Pancreas (tissue), 10 donors: ENCODE measurements at regions not wholly inside any gene's neighbourhood (a gene's known extent, or its start where the extent isn't known, plus 50 kb on each side); places are given as distances from the start of the nearest gene placed in this dataset.
A peak's percentile ranks its signal among the peaks of the same experiment; 100 is the strongest.

ENCODE experiments used
- ATAC-seq, 4 donors: fragments of 200-7000 bp; cut with Tn5 transposase; one replicate each; pipeline versions ENCODE4 v1.8.0 to v1.9.1; 2020; ENCODE audit warnings: mild to moderate bottlenecking in 4 of 4, moderate library complexity in 4 of 4
- DNase-seq, 6 donors: peaks; one replicate each; pipeline ENCODE4 v3.0.0-alpha.2; 2020
- FAIRE-seq: peaks from 2 replicates; lab custom pipeline; 2012; peaks lifted over from hg19 to GRCh38; lab: Jason Lieb, UNC
- H3K27ac ChIP-seq, 4 donors: fragments of 200-600 bp; sonication (generic); 1 replicate in 3 of 4; 2 replicates in 1 of 4; pipeline versions ENCODE4 v1.5.0 to v1.8.0; 2020
- H3K27me3 ChIP-seq, 4 donors: fragments of 200-600 bp; one replicate each; pipeline ENCODE4 v1.8.0; 2021
- H3K36me3 ChIP-seq, 3 donors: fragments of 200-600 bp; sonication (generic) in 1 of 3; one replicate each; pipeline versions ENCODE4 v1.5.0 to v1.8.0; 2020 to 2021
- H3K4me1 ChIP-seq, 3 donors: fragments of 200-600 bp; one replicate each; pipeline ENCODE4 v1.8.0; 2021
- H3K4me3 ChIP-seq, 4 donors: fragments of 200-600 bp; sonication (generic) in 2 of 4; one replicate each; pipeline versions ENCODE4 v1.5.0 to v1.8.0; 2020 to 2021
- H3K9me3 ChIP-seq, 4 donors: fragments of 200-600 bp; one replicate each; pipeline ENCODE4 v1.8.0; 2021
- WGBS, 2 donors: extraction: QIAGEN DNeasy Blood & Tissue Kit; methylation state at CpG; one replicate each; pipeline ENCODE4 v1.1.7; 2013; 5-methylcytosine and 5-hydroxymethylcytosine counted together
- intact Hi-C, 3 donors: fragments of 100-400 bp; cut with DNase I; formaldehyde crosslinking; loops; one replicate each; pipeline versions ENCODE4 v1.11.1 to v1.14.2; 2022
- TF ChIP-seq, protein P1 (sequence below), 4 donors: fragments of 200-600 bp; sonication (generic) in 3 of 4; IDR thresholded peaks; one replicate each; pipeline versions ENCODE4 v1.5.0 to v1.8.0; 2021; ENCODE audit warnings: antibody characterized with exemption in 4 of 4
- donor health status: healthy with polysubstance abuse.
- donor health status: DM: no; HTN: no; CAD: no; lungs with moderate emphysema.
- donor health status: DM: no; HTN: no; CAD: no.
- donor health status: control.
- donor health status: control.
- donor health status: Bipolar disorder and iron deficiency.
- donor health status: DM: yes; HTN: yes; CAD: no.
- donor health status: DM: no; HTN: no; CAD: no.
- donor health status: DM: no; HTN: no; CAD: no.
- donor health status: DM: yes; HTN: yes; CAD: no.

DNA sequence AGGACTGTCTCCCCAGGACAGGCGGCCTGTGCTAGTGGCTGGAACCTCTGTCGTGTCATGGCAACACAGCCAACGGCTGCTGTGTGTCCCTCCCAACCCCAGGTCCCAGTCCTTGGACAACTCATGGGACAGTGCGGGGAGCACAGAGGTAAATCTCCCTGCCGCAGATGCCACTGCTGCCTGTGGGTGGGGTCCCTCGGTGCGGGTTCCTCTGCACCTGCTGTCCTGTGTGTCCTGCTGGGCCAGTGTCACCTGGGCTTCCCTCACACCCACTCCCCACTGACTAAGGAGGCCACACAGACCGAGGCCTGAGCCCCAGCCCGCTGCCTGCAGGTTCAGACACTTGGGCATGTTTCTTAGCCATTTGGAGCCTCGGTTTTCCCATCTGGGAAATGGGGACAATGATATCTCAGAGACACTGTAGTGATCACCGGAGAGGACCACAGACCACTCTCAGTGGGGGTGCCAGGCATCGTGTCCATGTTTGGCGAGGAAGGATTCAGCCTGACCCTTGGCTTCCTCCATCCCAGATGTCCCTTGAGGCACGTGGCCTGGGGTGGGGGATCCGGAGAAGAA, 96.5 kb downstream of the SIK1 start:
- Histone ChIP-seq H3K4me3 (no peak overlapping the region), H3K9me3 (no peaks in the 10 kb centered on the region), H3K27me3 (no peaks in the 10 kb centered on the region), H3K36me3 (no peaks in the 10 kb centered on the region), H3K27ac (no peak overlapping the region), H3K4me1 (peaks cover 0 to 3% (median 0%) of the 10 kb centered on the region in 3 donors)
- ATAC-seq (no peak), FAIRE-seq (no peak), DNase-seq (peak in 1 of 6 donors; percentile 45)
- 82 to 84% methylated on average over 15 of the region's 15 CpGs for WGBS, 2 donors
- TF ChIP-seq, protein P1, sequence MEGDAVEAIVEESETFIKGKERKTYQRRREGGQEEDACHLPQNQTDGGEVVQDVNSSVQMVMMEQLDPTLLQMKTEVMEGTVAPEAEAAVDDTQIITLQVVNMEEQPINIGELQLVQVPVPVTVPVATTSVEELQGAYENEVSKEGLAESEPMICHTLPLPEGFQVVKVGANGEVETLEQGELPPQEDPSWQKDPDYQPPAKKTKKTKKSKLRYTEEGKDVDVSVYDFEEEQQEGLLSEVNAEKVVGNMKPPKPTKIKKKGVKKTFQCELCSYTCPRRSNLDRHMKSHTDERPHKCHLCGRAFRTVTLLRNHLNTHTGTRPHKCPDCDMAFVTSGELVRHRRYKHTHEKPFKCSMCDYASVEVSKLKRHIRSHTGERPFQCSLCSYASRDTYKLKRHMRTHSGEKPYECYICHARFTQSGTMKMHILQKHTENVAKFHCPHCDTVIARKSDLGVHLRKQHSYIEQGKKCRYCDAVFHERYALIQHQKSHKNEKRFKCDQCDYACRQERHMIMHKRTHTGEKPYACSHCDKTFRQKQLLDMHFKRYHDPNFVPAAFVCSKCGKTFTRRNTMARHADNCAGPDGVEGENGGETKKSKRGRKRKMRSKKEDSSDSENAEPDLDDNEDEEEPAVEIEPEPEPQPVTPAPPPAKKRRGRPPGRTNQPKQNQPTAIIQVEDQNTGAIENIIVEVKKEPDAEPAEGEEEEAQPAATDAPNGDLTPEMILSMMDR (IDR thresholded peaks at IDR 0.05): no peak
- intact Hi-C loops: no loop called here

DNA sequence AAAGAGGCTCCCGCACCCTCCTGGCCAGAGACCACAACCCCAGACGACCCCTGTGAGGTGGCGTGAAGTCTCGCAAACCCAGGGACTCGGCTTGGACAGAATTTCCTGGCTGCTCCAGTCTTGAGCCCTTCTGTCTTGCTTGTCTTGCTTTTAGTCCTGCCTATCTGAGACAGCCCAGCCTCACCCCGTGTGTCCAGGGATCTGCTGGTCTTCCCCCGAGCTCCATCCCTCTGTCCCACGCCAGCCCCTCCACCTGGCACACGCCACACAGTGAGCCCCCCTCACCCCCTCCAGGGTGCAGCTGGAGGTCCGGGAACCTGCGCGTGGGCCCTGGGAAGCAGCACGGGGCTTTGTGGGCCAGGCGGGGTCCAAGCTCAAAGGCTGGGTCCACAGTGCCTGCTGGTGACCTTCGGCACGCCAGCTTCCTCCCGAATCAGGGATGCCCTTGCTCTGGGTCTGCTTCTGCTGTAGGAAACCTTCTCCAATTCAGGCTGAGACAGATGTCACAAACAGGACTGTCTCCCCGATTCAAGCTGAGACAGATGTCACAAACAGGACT, 97.1 kb downstream of the SIK1 start:
- Histone ChIP-seq H3K4me1 (peaks cover 0 to 3% (median 0%) of the 10 kb centered on the region in 3 donors), H3K27me3 (no peaks in the 10 kb centered on the region), H3K27ac (no peak overlapping the region), H3K4me3 (no peak overlapping the region), H3K9me3 (no peaks in the 10 kb centered on the region), H3K36me3 (no peaks in the 10 kb centered on the region)
- FAIRE-seq (no peak), ATAC-seq (no peak), DNase-seq (peak in 1 of 6 donors; percentile 47)
- TF ChIP-seq, protein P1 (IDR thresholded peaks at IDR 0.05): no peak
- intact Hi-C loops: no loop called here
- WGBS, 2 donors: 76 to 79% methylated on average over 18 of the region's 18 CpGs

DNA sequence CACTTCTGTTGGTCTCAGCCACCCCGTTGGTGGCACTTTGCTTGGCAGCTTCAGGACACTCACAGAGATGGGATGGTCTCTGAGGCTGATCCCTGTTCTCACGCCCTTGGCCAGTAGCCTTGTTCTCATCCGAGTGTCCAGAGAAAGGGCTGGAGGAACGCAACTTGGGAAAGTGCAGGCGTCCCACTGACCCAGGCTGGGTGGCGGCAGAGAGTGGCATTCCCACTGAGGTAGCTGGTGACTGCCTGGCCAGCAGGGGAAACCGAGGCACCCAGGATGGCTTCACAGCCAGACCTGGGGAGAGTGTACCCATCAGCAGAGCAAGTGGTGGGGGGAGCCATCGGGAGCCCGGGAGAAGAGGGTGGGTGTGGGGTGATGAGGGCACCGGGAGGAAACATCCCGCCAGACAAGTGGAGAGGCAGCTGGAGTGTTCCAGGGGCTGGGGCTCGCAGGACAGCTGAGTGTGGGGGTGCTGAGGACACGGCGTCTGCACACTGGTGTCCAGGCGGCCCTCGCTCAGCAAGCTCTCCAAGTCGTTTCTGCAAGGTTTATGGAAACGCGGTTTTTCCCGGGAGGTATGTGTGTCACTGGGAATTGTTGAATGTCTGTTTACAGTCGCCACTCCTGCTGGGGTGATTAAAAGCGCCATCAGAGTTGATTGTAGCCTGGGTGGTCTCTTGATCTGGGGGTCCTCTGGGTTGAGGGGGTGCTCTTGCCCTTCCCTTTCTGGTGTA, 97.8 kb downstream of the SIK1 start:
- intact Hi-C loops: no loop called here
- no peak for FAIRE-seq
- Histone ChIP-seq H3K4me3 (no peak overlapping the region), H3K4me1 (peaks cover 0 to 3% (median 0%) of the 10 kb centered on the region in 3 donors), H3K9me3 (no peaks in the 10 kb centered on the region), H3K27me3 (no peaks in the 10 kb centered on the region), H3K27ac (no peak overlapping the region), H3K36me3 (no peaks in the 10 kb centered on the region)
- DNase-seq: peak in 1 of 6 donors; percentile 39
- ATAC-seq: no peak
- TF ChIP-seq, protein P1 (IDR thresholded peaks at IDR 0.05): no peak
- 82 to 88% methylated on average over 22 of the region's 22 CpGs for WGBS, 2 donors

DNA sequence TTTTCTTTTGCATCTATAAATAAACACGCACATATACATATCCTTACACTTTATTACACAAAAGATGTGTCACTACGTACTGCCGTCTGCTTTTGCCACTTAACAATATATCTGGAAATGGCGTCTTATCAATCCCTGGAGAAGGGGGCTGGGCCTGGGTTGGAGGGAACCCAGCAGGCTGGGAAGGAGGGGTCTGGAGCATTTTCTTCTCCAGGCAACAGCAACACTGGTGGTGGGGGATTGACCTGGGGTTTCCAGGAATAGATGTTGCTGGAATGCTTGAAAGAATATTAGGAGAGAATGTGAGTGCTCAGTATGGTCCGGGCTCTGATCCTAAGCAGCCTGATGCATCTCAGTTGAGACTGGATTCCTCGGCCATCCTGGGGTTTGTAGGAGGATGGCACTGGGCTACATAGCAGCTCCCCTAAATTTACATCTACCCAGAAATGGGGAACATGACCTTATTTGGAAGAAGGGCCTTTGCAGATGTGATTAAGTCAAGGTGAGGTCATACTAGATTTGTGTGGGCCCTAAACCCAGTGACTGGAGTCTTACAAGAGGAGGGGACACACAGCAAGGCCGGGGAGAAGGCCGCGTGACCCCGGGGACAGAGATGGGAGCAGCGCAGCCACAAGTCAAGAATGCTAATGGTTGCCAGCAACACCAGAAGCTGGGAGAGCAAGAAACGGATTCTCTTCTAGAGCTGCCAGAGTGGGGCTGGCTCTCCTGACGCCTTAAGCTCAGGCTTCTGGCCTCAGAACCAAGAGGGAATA, 98.6 kb downstream of the SIK1 start:
- intact Hi-C loops: no loop called here
- H3K36me3 ChIP-seq: no peaks in the 10 kb centered on the region
- DNase-seq (peak in 1 of 6 donors; percentile 20), ATAC-seq (no peak), FAIRE-seq (no peak)
- H3K9me3 ChIP-seq: no peaks in the 10 kb centered on the region
- H3K27ac ChIP-seq: no peak overlapping the region
- TF ChIP-seq, protein P1 (IDR thresholded peaks at IDR 0.05): no peak
- no peak overlapping the region for H3K4me3 ChIP-seq
- no peaks in the 10 kb centered on the region for H3K27me3 ChIP-seq
- 84 to 93% methylated on average over 13 of the region's 13 CpGs for WGBS, 2 donors
- peaks cover 0 to 5% (median 0%) of the 10 kb centered on the region in 3 donors for H3K4me1 ChIP-seq
